ENCODE measurements at regions not wholly inside any gene's neighbourhood (a gene's known extent, or its start where the extent isn't known, plus 50 kb on each side); places are given as distances from the start of the nearest gene placed in this dataset.

GRCh38 chr16:60820361-60820760, 1215.9 kb downstream of the CDH8 start:
- Histone ChIP-seq H3K4me3 (ENCODE audit: low read depth in 1 of 3, low read length in 3 of 3) (no peak overlapping the region), H3K36me3 (ENCODE audit: control insufficient read depth in 4 of 4, insufficient read depth in 3 of 4, low read depth in 1 of 4, low read length in 3 of 4) (no peaks in the 10 kb centered on the region), H3K4me1 (ENCODE audit: control insufficient read depth in 4 of 4, insufficient read depth in 4 of 4, low read length in 3 of 4) (no peaks in the 10 kb centered on the region), H3K9ac (ENCODE audit: low read depth in 1 of 2, low read length in 2 of 2) (no peak overlapping the region), H3K27ac (ENCODE audit: low read depth in 1 of 2, low read length in 2 of 2) (no peak overlapping the region), H3K27me3 (ENCODE audit: control insufficient read depth in 4 of 4, insufficient read depth in 4 of 4, low read length in 3 of 4) (no peaks in the 10 kb centered on the region), H3K9me3 (ENCODE audit: control insufficient read depth in 4 of 4, low read length in 3 of 4) (no peaks in the 10 kb centered on the region)
- 86% methylated on average over 2 of the region's 2 CpGs for WGBS
- no peak for DNase-seq (ENCODE audit: low spot score)
- TF ChIP-seq RAD21 (IDR thresholded peaks at IDR 0.05) (no peak), JUND (IDR thresholded peaks at IDR 0.05) (no peak), ZBTB33 (IDR thresholded peaks at IDR 0.05) (no peak), NR2F2 (IDR thresholded peaks at IDR 0.05) (no peak), HNF4G (IDR thresholded peaks at IDR 0.05) (no peak), HNF4A (conservative IDR thresholded peaks at IDR 0.05) (no peak)

- DNase-seq (ENCODE audit: low spot score), result no peak
- no peak overlapping the region for H3K4me3 ChIP-seq (ENCODE audit: low read depth in 1 of 3, low read length in 3 of 3)
- no peak overlapping the region for H3K27ac ChIP-seq (ENCODE audit: low read depth in 1 of 2, low read length in 2 of 2)
- H3K36me3 ChIP-seq (ENCODE audit: control insufficient read depth in 4 of 4, insufficient read depth in 3 of 4, low read depth in 1 of 4, low read length in 3 of 4), result no peaks in the 10 kb centered on the region
- H3K9me3 ChIP-seq (ENCODE audit: control insufficient read depth in 4 of 4, low read length in 3 of 4), result no peaks in the 10 kb centered on the region
- H3K27me3 ChIP-seq (ENCODE audit: control insufficient read depth in 4 of 4, insufficient read depth in 4 of 4, low read length in 3 of 4), result no peaks in the 10 kb centered on the region
- TF ChIP-seq REST (IDR thresholded peaks at IDR 0.05), result no peak
- TF ChIP-seq FOXA2 (IDR thresholded peaks at IDR 0.05), result no peak
- no peak for TF ChIP-seq YY1 (IDR thresholded peaks at IDR 0.05)
- TF ChIP-seq ZBTB33 (IDR thresholded peaks at IDR 0.05), result no peak
- no peak for TF ChIP-seq SP1 (IDR thresholded peaks at IDR 0.05)
- TF ChIP-seq NR2F2 (IDR thresholded peaks at IDR 0.05), result no peak
- TF ChIP-seq GABPA (IDR thresholded peaks at IDR 0.05 in 1 of 2, conservative IDR thresholded peaks at IDR 0.05 in 1 of 2), result no peak
- TF ChIP-seq FOXA1 (IDR thresholded peaks at IDR 0.05), result no peak
- TF ChIP-seq RXRA (IDR thresholded peaks at IDR 0.05), result no peak
- no peak for TF ChIP-seq CTCF (IDR thresholded peaks at IDR 0.05; ENCODE audit: low read depth, low read length, missing input control)
- TF ChIP-seq MAX (IDR thresholded peaks at IDR 0.05), result no peak
- no peak for TF ChIP-seq TAF1 (conservative IDR thresholded peaks at IDR 0.05)
- TF ChIP-seq JUND (IDR thresholded peaks at IDR 0.05), result no peak
- 47% methylated on average over 1 of the region's 1 CpG for WGBS
- H3K4me1 ChIP-seq (ENCODE audit: control insufficient read depth in 4 of 4, insufficient read depth in 4 of 4, low read length in 3 of 4), result no peaks in the 10 kb centered on the region
- no peak overlapping the region for H3K9ac ChIP-seq (ENCODE audit: low read depth in 1 of 2, low read length in 2 of 2)
Measured at GRCh38 chr16:60818465-60818864, 1217.8 kb downstream of the CDH8 start.

Data from liver (tissue), 8 donors.